Endodermal cell (in vitro differentiated cells): ENCODE measurements at regions not wholly inside any gene's neighbourhood (a gene's known extent, or its start where the extent isn't known, plus 50 kb on each side); places are given as distances from the start of the nearest gene placed in this dataset.

Experiments used
- DNase-seq: peaks from one replicate; pipeline ENCODE4 v3.0.0-alpha.2; 2017
- H3K27ac ChIP-seq: 2 replicates; pipeline ENCODE4 v1.5.1; 2013; ENCODE audit warnings: mild to moderate bottlenecking, low read depth, low read length, moderate library complexity
- H3K27me3 ChIP-seq: 2 replicates; pipeline ENCODE4 v1.6.1; 2013; ENCODE audit warnings: mild to moderate bottlenecking, low read length, moderate library complexity; ENCODE audit not compliant: insufficient read depth, control insufficient read depth, poor library complexity, severe bottlenecking
- H3K36me3 ChIP-seq: 2 replicates; pipeline ENCODE4 v1.7.0; 2013; ENCODE audit warnings: mild to moderate bottlenecking, low read length, moderate library complexity; ENCODE audit not compliant: control insufficient read depth, insufficient read depth
- H3K4me1 ChIP-seq: one replicate; pipeline ENCODE4 v1.7.0; 2013; ENCODE audit warnings: low read length; ENCODE audit not compliant: control insufficient read depth, insufficient read depth
- H3K4me3 ChIP-seq: 2 replicates; pipeline ENCODE4 v1.5.1; 2013; ENCODE audit warnings: mild to moderate bottlenecking, low read length, moderate library complexity
- H3K9ac ChIP-seq: 2 replicates; pipeline ENCODE4 v1.6.1; 2013; ENCODE audit warnings: mild to moderate bottlenecking, low read length, moderate library complexity; ENCODE audit not compliant: poor library complexity, severe bottlenecking; ENCODE audit errors: extremely low read depth
- H3K9me3 ChIP-seq: 2 replicates; pipeline ENCODE4 v1.6.1; 2013; ENCODE audit warnings: mild to moderate bottlenecking, low read length, moderate library complexity; ENCODE audit not compliant: control insufficient read depth
- H3K27ac Mint-ChIP-seq: 2 replicates; pipeline ENCODE4 v1.8.0; 2020; ENCODE audit warnings: mixed read lengths
- H3K27me3 Mint-ChIP-seq: 2 replicates; pipeline ENCODE4 v1.8.0; 2021; ENCODE audit warnings: mild to moderate bottlenecking, mixed read lengths; ENCODE audit not compliant: insufficient read depth
- H3K36me3 Mint-ChIP-seq: 2 replicates; pipeline ENCODE4 v1.8.0; 2020; ENCODE audit warnings: low read depth, mixed read lengths
- H3K4me1 Mint-ChIP-seq: 2 replicates; pipeline ENCODE4 v1.8.0; 2020; ENCODE audit warnings: mixed read lengths
- H3K4me3 Mint-ChIP-seq: 2 replicates; pipeline ENCODE4 v1.8.0; 2020; ENCODE audit warnings: mild to moderate bottlenecking, moderate library complexity, mixed read lengths
- H3K9me3 Mint-ChIP-seq: 2 replicates; pipeline ENCODE4 v1.8.0; 2020; ENCODE audit warnings: mild to moderate bottlenecking, mixed read lengths
- WGBS, 2 experiments: methylation state at CpG; one replicate each; pipeline versions ENCODE4 v1.1.5 to v1.1.7; 2013; ENCODE audit warnings: missing lambda C conversion rate in 2 of 2, mixed read lengths in 1 of 2; ENCODE audit not compliant: insufficient coverage in 1 of 2, insufficient read length in 1 of 2; 5-methylcytosine and 5-hydroxymethylcytosine counted together
- TF ChIP-seq, protein P1 (sequence below): fragments of 200-600 bp; sonication (generic); conservative IDR thresholded peaks from 2 replicates; pipeline ENCODE4 v1.5.0; 2021; ENCODE audit warnings: antibody characterized with exemption, mild to moderate bottlenecking

DNA sequence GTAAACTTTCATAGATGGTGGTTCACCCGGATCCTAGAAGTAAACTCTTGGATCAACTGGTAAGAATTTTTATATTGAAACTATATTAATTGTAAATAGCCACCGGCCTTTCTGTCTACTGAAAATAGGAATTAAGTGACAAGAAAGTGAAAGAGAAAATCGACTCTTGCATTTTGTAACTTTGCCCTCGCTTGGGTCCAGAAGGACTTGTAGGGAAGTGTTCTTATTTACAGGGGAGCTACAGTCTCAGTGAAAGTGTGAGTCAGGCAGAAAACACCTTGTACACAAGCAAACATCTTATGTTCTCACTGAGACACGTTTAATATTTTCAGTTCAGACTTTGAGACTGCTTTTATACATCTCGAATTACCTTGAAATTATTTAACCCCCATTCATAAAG, 238.9 kb downstream of the BLID start:
- Mint-ChIP-seq H3K27ac (no peak overlapping the region), H3K4me3 (no peak overlapping the region), H3K27me3 (no peaks in the 10 kb centered on the region), H3K36me3 (no peaks in the 10 kb centered on the region), H3K9me3 (no peaks in the 10 kb centered on the region), H3K4me1 (peaks cover 28% of the 10 kb centered on the region)
- H3K9ac ChIP-seq, result no peak overlapping the region
- H3K27ac ChIP-seq, result no peak overlapping the region
- H3K27me3 ChIP-seq, result no peaks in the 10 kb centered on the region
- no peaks in the 10 kb centered on the region for H3K36me3 ChIP-seq
- no peak overlapping the region for H3K4me3 ChIP-seq
- peaks cover 4% of the 10 kb centered on the region for H3K4me1 ChIP-seq
- no peaks in the 10 kb centered on the region for H3K9me3 ChIP-seq
- TF ChIP-seq, protein P1, sequence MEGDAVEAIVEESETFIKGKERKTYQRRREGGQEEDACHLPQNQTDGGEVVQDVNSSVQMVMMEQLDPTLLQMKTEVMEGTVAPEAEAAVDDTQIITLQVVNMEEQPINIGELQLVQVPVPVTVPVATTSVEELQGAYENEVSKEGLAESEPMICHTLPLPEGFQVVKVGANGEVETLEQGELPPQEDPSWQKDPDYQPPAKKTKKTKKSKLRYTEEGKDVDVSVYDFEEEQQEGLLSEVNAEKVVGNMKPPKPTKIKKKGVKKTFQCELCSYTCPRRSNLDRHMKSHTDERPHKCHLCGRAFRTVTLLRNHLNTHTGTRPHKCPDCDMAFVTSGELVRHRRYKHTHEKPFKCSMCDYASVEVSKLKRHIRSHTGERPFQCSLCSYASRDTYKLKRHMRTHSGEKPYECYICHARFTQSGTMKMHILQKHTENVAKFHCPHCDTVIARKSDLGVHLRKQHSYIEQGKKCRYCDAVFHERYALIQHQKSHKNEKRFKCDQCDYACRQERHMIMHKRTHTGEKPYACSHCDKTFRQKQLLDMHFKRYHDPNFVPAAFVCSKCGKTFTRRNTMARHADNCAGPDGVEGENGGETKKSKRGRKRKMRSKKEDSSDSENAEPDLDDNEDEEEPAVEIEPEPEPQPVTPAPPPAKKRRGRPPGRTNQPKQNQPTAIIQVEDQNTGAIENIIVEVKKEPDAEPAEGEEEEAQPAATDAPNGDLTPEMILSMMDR, result no peak
- DNase-seq, result no peak
- WGBS, 2 experiments, result 93% methylated on average over 3 to 5 of the region's 6 CpGs

DNA sequence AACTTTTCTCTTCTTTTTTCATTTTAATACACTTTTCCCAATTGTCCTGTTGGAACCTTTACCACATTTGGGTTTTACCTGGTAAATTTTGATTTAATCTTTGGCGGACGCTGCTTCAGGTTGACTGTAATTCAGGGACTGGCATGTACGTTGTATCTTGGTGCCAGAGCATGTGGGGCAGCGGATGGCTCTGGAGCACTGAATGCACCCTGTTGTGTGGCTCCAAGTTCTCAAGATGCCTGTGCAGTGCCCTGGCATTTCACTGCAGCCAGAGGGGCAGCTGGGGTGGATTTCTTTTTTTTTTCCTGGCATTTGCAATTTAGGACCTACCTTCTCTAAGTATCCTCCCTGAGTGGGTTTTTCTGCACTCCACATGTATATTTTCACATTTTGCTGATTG, 242.2 kb downstream of the BLID start:
- Mint-ChIP-seq H3K36me3 (no peaks in the 10 kb centered on the region), H3K9me3 (no peaks in the 10 kb centered on the region), H3K4me3 (no peak overlapping the region), H3K4me1 (peaks cover 26% of the 10 kb centered on the region), H3K27ac (no peak overlapping the region), H3K27me3 (no peaks in the 10 kb centered on the region)
- H3K36me3 ChIP-seq, result no peaks in the 10 kb centered on the region
- no peaks in the 10 kb centered on the region for H3K9me3 ChIP-seq
- DNase-seq, result no peak
- H3K27ac ChIP-seq, result no peak overlapping the region
- TF ChIP-seq, protein P1, result no peak
- no peaks in the 10 kb centered on the region for H3K27me3 ChIP-seq
- no peak overlapping the region for H3K4me3 ChIP-seq
- peaks cover 3% of the 10 kb centered on the region for H3K4me1 ChIP-seq
- H3K9ac ChIP-seq, result no peak overlapping the region
- WGBS, 2 experiments, result 93 to 100% methylated on average over 4 of the region's 4 CpGs

DNA sequence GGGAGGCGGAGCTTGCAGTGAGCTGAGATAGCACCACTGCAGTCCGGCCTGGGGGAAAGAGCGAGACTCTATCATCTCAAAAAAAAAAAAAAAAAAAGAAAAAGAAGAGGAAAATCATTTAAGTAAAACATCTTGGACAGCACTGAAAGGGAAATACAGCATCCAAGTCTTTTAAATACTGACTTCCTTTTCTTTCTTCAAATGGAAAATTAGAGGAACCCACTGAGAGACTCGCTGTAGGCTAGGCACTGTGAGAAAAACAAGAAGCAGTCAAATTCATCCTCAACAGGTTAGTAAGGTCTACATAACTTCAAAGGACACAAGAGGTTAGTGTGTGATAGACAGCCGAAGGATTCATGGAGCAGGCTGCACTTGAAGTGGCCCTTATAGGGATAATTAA, 243.7 kb downstream of the BLID start:
- WGBS, 2 experiments, result 95 to 100% methylated on average over 1 to 5 of the region's 5 CpGs
- Mint-ChIP-seq H3K4me3 (no peak overlapping the region), H3K36me3 (no peaks in the 10 kb centered on the region)

More for the DNA sequence above, 243.7 kb downstream of the BLID start:
- peaks cover 3% of the 10 kb centered on the region for H3K4me1 ChIP-seq
- Mint-ChIP-seq H3K27ac (no peak overlapping the region), H3K9me3 (no peaks in the 10 kb centered on the region), H3K4me1 (peaks cover 15% of the 10 kb centered on the region), H3K27me3 (no peaks in the 10 kb centered on the region)
- H3K36me3 ChIP-seq, result no peaks in the 10 kb centered on the region
- no peaks in the 10 kb centered on the region for H3K27me3 ChIP-seq
- H3K9ac ChIP-seq, result no peak overlapping the region
- TF ChIP-seq, protein P1, result no peak
- no peak for DNase-seq
- H3K27ac ChIP-seq, result no peak overlapping the region
- no peak overlapping the region for H3K4me3 ChIP-seq
- H3K9me3 ChIP-seq, result no peaks in the 10 kb centered on the region
